Fibroblast of pulmonary artery (primary cell): ENCODE measurements at regions not wholly inside any gene's neighbourhood (a gene's known extent, or its start where the extent isn't known, plus 50 kb on each side); places are given as distances from the start of the nearest gene placed in this dataset.
"Not testable (repeated sequence)": the region's sequence is repeated elsewhere in the genome, so short reads cannot be mapped to it uniquely, and the experiment has no call there.

Source experiments
- DNase-seq: peaks from one replicate; pipeline ENCODE4 v3.0.0-alpha.2; 2010; ENCODE audit warnings: low read depth
- H3K4me3 ChIP-seq: replicated peaks from 2 replicates; pipeline ENCODE4 v1.5.1; 2011; ENCODE audit warnings: low read depth, mild to moderate bottlenecking, control low read depth, low read length, moderate library complexity
- TF ChIP-seq, protein P1 (sequence below): IDR thresholded peaks from 2 replicates; pipeline ENCODE4 v1.5.1; 2011; ENCODE audit warnings: mild to moderate bottlenecking, control low read depth, low read length, inconsistent platforms; ENCODE audit errors: missing control alignments

DNA sequence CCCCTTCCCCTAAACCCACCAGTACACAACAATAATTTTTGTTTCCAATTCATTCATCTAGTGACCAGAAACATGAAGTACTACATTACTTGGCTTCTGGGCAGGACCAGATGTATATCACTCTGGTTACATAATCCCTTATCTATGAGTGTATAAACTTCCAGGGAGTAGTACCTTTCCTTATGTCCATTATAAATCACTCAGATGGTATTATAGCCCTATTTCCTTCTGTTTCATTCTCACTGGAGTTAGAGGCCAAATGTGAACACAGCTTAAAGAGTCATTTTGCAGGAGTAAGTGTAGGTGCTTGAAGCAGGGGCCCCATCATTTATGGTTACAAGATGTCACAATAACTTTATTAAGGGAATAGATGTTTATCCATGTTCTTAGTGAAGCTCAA lies 894.4 kb upstream of the NXPH2 start:
- TF ChIP-seq, protein P1, sequence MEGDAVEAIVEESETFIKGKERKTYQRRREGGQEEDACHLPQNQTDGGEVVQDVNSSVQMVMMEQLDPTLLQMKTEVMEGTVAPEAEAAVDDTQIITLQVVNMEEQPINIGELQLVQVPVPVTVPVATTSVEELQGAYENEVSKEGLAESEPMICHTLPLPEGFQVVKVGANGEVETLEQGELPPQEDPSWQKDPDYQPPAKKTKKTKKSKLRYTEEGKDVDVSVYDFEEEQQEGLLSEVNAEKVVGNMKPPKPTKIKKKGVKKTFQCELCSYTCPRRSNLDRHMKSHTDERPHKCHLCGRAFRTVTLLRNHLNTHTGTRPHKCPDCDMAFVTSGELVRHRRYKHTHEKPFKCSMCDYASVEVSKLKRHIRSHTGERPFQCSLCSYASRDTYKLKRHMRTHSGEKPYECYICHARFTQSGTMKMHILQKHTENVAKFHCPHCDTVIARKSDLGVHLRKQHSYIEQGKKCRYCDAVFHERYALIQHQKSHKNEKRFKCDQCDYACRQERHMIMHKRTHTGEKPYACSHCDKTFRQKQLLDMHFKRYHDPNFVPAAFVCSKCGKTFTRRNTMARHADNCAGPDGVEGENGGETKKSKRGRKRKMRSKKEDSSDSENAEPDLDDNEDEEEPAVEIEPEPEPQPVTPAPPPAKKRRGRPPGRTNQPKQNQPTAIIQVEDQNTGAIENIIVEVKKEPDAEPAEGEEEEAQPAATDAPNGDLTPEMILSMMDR, result no peak
- DNase-seq, result no peak
- H3K4me3 ChIP-seq, result no peak overlapping the region

DNA sequence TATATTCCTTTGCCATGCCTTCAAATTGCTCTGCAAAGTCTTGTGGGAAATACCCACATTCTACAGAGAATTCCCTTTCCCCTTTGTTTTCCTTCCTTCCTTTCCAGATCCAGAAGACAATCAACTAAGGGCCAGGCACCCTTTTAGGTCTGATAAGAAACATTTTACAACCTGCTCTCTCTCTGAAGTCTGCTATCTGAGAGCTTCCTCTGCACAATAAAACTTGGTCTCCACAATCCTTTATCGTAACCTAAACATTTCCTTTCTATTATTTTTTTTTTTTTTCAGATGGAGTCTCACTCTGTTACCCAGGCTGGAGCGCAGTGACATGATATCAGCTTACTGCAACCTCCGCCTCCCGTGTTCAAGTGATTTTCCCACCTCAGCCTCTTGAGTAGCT lies 893.3 kb upstream of the NXPH2 start:
- DNase-seq, H3K4me3 ChIP-seq: not testable (repeated sequence)

DNA sequence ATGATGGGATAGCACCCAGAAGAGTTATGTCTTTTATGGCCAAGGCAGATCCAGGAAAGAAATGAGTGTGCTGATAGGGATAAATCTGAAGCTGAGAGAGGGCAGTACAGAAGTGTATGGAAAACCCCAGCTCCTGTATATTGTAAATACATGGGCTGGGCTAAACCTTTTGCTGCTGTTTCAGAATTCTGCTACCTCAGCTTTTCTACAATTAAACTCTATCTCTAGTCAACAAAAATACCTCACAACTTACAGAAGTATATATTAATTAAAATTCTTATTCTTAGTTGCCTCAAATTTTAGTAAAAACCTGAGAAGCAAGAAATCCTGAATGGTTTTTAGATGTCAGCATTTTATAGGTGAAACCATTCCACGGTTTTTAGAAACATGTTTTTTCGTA lies 889.5 kb upstream of the NXPH2 start:
- DNase-seq, result no peak
- H3K4me3 ChIP-seq, result no peak overlapping the region
- TF ChIP-seq, protein P1, result no peak

DNA sequence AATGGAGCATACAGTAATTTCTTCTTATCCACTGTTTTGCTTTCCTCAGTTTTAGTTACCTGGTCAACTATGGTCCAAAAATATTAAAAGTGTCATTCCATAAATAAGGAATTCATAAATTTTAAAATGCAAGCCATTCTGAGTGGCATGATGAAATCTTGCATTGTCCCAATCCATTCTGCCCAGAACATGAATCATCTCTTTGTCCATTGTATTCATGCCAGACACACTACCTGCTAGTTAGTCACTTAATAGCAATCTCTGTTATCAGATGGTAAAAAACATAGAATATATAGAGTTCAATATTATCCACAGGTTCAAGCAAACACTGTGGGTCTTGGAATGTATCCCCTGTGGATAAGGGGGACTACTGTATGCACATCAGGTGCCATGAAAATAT lies 872.2 kb upstream of the NXPH2 start:
- no peak for DNase-seq
- TF ChIP-seq, protein P1, result no peak
- no peak overlapping the region for H3K4me3 ChIP-seq

DNA sequence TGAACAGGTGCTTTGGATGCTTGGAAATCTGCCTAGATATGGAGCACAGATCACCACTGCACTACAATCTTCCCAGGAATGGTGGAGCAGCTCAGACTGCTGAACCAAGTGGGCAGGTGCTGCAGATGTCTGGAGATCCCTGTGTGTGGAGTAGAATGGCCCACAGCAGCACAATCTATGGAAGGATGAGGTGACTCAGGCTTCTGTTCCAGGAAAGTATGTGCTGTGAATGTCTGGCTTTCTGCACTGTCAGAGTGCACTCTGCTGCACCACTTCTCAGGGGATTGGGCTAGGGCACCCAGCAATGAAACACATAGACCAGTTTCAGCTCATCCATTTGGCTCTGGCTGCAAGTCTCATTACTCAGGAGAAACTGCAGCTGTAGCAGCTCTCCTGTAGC lies 865.4 kb upstream of the NXPH2 start:
- no peak for DNase-seq
- H3K4me3 ChIP-seq, result no peak overlapping the region
- TF ChIP-seq, protein P1, result no peak

DNA sequence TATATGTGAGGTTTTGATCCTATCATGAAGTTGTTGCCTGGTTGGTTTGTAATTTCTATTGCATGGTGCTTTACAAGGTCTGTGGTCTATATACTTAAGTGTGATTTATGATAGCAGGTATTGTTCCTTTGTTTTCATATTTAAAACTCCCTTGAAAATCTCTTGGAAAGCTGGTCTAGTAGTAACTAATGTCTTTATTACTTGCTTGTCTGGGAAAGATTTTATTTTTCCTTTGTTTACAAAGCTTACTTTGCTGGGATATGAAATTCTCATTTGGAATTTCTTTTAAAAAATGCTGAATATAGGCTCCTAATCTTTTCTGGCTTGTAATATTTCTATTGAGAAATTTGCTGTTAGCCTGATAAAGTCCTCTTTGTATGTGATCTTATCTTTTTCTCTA lies 862.9 kb upstream of the NXPH2 start:
- no peak for DNase-seq
- TF ChIP-seq, protein P1, result no peak
- H3K4me3 ChIP-seq, result no peak overlapping the region

DNA sequence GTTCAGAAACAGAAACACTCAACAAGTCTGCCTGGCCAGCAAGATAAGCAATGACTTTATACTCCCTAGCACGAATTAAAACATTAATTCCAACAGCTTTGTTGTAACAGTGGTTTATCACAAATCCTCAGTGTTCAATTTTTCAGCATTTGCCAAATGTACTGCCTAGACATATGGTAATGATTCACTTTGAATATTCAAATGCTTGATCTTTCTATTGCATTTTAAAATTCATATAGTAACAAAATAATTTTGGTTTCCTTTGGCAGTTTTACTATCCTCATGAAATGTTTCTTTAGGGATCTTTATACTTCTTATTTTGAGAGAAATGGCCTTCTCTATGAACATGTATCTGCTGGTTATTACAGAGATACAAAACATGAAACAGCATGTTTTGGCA lies 851.8 kb upstream of the NXPH2 start:
- H3K4me3 ChIP-seq, result no peak overlapping the region
- TF ChIP-seq, protein P1, result no peak
- no peak for DNase-seq

DNA sequence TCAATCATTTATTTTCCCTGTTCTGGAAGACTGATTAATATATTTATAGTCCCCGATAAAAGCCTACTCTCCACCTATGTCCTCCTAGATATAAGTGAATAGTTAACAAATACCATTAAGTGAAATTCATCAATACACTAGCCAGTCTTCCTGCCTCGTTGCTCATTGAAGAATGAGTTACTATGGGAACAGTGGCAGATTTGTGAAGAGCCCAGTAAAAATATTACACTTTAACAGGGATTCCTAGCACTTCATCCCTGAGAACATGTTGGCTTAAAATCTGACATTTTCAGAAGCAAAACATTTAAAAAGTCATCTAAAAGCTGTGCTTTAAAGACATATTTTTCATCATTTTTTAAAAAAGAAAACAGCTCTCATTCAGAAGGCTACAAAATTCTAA lies 848.7 kb upstream of the NXPH2 start:
- TF ChIP-seq, protein P1, result no peak
- H3K4me3 ChIP-seq, result no peak overlapping the region
- DNase-seq, result no peak
